RWPE2 (cell line): ENCODE measurements at regions not wholly inside any gene's neighbourhood (a gene's known extent, or its start where the extent isn't known, plus 50 kb on each side); places are given as distances from the start of the nearest gene placed in this dataset.

Source experiments
- ATAC-seq: fragments of 200-7000 bp; cut with Tn5 transposase; 3 replicates; pipeline ENCODE4 v1.9.1; 2021; ENCODE audit warnings: low read depth
- DNase-seq: peaks from one replicate; pipeline ENCODE4 v3.0.0-alpha.2; 2020; ENCODE audit warnings: low spot score
- H3K27ac ChIP-seq: fragments of 450-650 bp; 2 replicates; pipeline ENCODE4 v1.5.1; 2017; ENCODE audit warnings: mild to moderate bottlenecking; ENCODE audit not compliant: poor library complexity, severe bottlenecking
- H3K27me3 ChIP-seq: fragments of 250-450 bp; sonication (Bioruptor Pico); 2 replicates; pipeline ENCODE4 v1.5.1; 2021; ENCODE audit warnings: mild to moderate bottlenecking, moderate library complexity; ENCODE audit not compliant: insufficient read depth, poor library complexity, severe bottlenecking
- H3K36me3 ChIP-seq: fragments of 250-450 bp; sonication (Bioruptor Pico); 2 replicates; pipeline ENCODE4 v1.5.1; 2020; ENCODE audit warnings: low read depth, mild to moderate bottlenecking, moderate library complexity
- H3K4me1 ChIP-seq: fragments of 250-450 bp; sonication (Bioruptor Pico); 2 replicates; pipeline ENCODE4 v1.5.1; 2021; ENCODE audit warnings: mild to moderate bottlenecking, moderate library complexity; ENCODE audit not compliant: insufficient read depth, poor library complexity, severe bottlenecking
- H3K4me3 ChIP-seq: fragments of 250-450 bp; sonication (Bioruptor Pico); 2 replicates; pipeline ENCODE4 v1.5.1; 2021; ENCODE audit warnings: mild to moderate bottlenecking, moderate library complexity; ENCODE audit not compliant: severe bottlenecking
- H3K9me3 ChIP-seq: fragments of 250-450 bp; sonication (Bioruptor Pico); 2 replicates; pipeline ENCODE4 v1.5.1; 2021; ENCODE audit warnings: mild to moderate bottlenecking, moderate library complexity; ENCODE audit not compliant: severe bottlenecking
- TF ChIP-seq, protein P1 (sequence below): fragments of 450-650 bp; IDR thresholded peaks from one replicate; pipeline ENCODE4 v1.5.1; 2017; ENCODE audit warnings: mild to moderate bottlenecking, moderate library complexity; ENCODE audit not compliant: poor library complexity, severe bottlenecking

DNA sequence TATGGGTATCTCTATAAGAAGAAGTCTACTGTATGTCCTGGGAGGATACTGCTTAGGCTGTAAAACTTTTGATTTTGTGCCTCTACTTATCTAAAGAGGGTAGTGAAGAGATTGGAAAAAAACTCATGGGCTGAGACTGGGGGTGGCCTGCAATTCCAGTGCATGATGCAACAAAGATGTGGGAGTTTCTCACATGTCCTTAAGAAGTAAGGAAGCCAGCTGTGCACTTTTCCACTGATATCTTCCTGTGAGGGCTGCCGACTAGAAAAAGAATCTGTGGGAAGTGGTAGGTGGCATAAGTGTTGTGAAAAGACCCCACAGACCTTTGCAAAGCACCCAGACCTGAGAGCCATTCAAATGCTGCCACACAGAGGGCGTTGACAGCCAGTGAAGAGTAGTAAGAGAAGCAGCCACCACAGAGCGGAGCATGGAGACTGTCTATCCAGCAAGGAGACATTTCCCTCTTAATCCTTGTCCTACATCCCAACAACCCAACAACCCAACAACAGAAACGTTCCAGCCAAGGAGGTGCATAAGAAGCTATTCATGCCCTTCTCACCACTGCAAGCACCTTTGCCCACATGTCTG is 65.1 kb downstream of the PFDN4 start:
- Histone ChIP-seq H3K27me3 (no peaks in the 10 kb centered on the region), H3K9me3 (no peaks in the 10 kb centered on the region), H3K36me3 (no peaks in the 10 kb centered on the region), H3K4me1 (no peaks in the 10 kb centered on the region), H3K27ac (no peak overlapping the region), H3K4me3 (no peak overlapping the region)
- TF ChIP-seq, protein P1, sequence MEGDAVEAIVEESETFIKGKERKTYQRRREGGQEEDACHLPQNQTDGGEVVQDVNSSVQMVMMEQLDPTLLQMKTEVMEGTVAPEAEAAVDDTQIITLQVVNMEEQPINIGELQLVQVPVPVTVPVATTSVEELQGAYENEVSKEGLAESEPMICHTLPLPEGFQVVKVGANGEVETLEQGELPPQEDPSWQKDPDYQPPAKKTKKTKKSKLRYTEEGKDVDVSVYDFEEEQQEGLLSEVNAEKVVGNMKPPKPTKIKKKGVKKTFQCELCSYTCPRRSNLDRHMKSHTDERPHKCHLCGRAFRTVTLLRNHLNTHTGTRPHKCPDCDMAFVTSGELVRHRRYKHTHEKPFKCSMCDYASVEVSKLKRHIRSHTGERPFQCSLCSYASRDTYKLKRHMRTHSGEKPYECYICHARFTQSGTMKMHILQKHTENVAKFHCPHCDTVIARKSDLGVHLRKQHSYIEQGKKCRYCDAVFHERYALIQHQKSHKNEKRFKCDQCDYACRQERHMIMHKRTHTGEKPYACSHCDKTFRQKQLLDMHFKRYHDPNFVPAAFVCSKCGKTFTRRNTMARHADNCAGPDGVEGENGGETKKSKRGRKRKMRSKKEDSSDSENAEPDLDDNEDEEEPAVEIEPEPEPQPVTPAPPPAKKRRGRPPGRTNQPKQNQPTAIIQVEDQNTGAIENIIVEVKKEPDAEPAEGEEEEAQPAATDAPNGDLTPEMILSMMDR = no peak
- DNase-seq (no peak), ATAC-seq (no peak; the same call in 2 of the 3 replicates)

DNA sequence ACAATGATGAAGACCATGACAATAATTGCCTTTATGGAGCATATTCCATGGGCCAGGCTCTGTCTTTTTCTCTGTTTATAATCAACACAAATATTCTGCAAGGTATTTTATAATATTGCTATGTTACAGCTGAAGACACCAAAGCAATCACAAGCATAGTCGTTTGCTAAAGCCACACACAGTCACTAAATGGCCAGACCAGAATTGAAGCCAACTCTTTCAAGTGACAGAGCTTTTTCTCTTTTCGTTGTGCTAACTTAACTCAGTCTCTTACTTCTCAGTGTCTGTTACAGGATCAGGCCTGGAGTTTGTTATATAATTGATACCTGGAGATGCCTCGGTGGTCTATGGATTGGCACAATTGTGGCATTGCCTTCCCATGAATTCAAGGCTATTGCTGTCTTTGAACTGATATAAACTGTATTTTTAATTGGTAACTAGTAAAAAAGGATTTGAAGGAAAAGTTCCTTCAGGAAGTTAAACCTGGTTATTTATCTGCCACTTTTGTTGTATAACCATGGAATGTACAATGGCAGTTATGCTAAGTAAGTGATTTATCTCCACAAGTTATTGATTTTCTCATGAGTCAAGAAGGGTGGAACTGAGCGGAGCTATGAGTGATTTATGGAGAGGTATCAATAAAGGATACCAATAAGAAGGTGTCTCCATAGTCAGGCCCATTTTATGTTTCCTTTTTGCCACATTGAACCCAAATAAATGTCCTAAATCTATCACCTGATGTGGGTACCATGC is 67.6 kb downstream of the PFDN4 start:
- Histone ChIP-seq H3K4me1 (no peaks in the 10 kb centered on the region), H3K36me3 (no peaks in the 10 kb centered on the region), H3K27ac (no peak overlapping the region), H3K4me3 (no peak overlapping the region), H3K27me3 (no peaks in the 10 kb centered on the region), H3K9me3 (no peaks in the 10 kb centered on the region)
- TF ChIP-seq, protein P1 = no peak
- DNase-seq (no peak), ATAC-seq (no peak)

- Histone ChIP-seq H3K4me3 (no peak overlapping the region), H3K9me3 (no peaks in the 10 kb centered on the region), H3K4me1 (no peaks in the 10 kb centered on the region), H3K36me3 (no peaks in the 10 kb centered on the region), H3K27me3 (no peaks in the 10 kb centered on the region), H3K27ac (no peak overlapping the region)
- peak; percentile 40 for ATAC-seq
- DNase-seq = no peak
- TF ChIP-seq, protein P1 = no peak
Observed at GRCh38 chr20:54276577-54277169, 68.8 kb downstream of the PFDN4 start.

- no peaks in the 10 kb centered on the region for H3K4me1 ChIP-seq
- H3K27me3 ChIP-seq = no peaks in the 10 kb centered on the region
- DNase-seq (no peak), ATAC-seq (no peak)
- H3K9me3 ChIP-seq = no peaks in the 10 kb centered on the region
- H3K27ac ChIP-seq = no peak overlapping the region
- TF ChIP-seq, protein P1 = no peak
- H3K36me3 ChIP-seq = no peaks in the 10 kb centered on the region
- H3K4me3 ChIP-seq = no peak overlapping the region
Observed at GRCh38 chr20:54278262-54278661, 70.4 kb downstream of the PFDN4 start.
